ENCODE measurements at regions not wholly inside any gene's neighbourhood (a gene's known extent, or its start where the extent isn't known, plus 50 kb on each side); places are given as distances from the start of the nearest gene placed in this dataset.

DNA sequence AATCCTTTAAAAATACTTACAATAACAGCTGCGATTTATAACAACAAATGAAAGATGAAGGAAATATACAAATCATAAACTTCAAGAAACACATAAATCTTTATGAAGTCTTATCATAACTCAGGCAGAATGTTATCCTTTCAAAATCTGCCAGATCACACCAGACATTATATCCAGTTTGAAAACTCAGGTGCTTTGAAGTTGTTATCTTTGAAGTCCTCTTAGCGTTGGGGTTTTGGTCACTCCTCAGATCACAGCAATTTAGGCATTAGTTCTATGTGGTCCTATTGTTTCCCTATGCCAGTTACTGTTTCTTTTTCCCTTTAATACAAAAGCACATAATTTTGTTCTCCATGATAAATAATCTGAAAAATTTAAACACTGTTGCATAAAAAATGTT lies 934.6 kb downstream of the EPHA3 start:
- DNase-seq (ENCODE audit: low spot score, unreplicated experiment) = no peak
- Mint-ChIP-seq H3K4me1 (ENCODE audit: low read depth) (no peaks in the 10 kb centered on the region), H3K27ac (no peak overlapping the region), H3K27me3 (no peaks in the 10 kb centered on the region), H3K4me3 (ENCODE audit: low read depth) (no peak overlapping the region), H3K9me3 (ENCODE audit: low read depth) (no peaks in the 10 kb centered on the region), H3K36me3 (ENCODE audit: insufficient read depth) (no peaks in the 10 kb centered on the region)
- TF ChIP-seq, protein P1, sequence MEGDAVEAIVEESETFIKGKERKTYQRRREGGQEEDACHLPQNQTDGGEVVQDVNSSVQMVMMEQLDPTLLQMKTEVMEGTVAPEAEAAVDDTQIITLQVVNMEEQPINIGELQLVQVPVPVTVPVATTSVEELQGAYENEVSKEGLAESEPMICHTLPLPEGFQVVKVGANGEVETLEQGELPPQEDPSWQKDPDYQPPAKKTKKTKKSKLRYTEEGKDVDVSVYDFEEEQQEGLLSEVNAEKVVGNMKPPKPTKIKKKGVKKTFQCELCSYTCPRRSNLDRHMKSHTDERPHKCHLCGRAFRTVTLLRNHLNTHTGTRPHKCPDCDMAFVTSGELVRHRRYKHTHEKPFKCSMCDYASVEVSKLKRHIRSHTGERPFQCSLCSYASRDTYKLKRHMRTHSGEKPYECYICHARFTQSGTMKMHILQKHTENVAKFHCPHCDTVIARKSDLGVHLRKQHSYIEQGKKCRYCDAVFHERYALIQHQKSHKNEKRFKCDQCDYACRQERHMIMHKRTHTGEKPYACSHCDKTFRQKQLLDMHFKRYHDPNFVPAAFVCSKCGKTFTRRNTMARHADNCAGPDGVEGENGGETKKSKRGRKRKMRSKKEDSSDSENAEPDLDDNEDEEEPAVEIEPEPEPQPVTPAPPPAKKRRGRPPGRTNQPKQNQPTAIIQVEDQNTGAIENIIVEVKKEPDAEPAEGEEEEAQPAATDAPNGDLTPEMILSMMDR (IDR thresholded peaks at IDR 0.05; ENCODE audit: unreplicated experiment) = no peak

- no peak overlapping the region for H3K27ac Mint-ChIP-seq
- no peaks in the 10 kb centered on the region for H3K27me3 Mint-ChIP-seq
- no peaks in the 10 kb centered on the region for H3K4me1 Mint-ChIP-seq (ENCODE audit: low read depth)
- TF ChIP-seq, protein P1 (IDR thresholded peaks at IDR 0.05; ENCODE audit: unreplicated experiment) = no peak
- no peak for DNase-seq (ENCODE audit: low spot score, unreplicated experiment)
- no peak overlapping the region for H3K4me3 Mint-ChIP-seq (ENCODE audit: low read depth)
- H3K36me3 Mint-ChIP-seq (ENCODE audit: insufficient read depth) = no peaks in the 10 kb centered on the region
- no peaks in the 10 kb centered on the region for H3K9me3 Mint-ChIP-seq (ENCODE audit: low read depth)
Observed at GRCh38 chr3:90043287-90043686, 935.9 kb downstream of the EPHA3 start.

GRCh38 chr3:90044084-90044816 lies 936.8 kb downstream of the EPHA3 start:
- no peaks in the 10 kb centered on the region for H3K4me1 Mint-ChIP-seq (ENCODE audit: low read depth)
- H3K27ac Mint-ChIP-seq = no peak overlapping the region
- no peaks in the 10 kb centered on the region for H3K9me3 Mint-ChIP-seq (ENCODE audit: low read depth)
- no peaks in the 10 kb centered on the region for H3K36me3 Mint-ChIP-seq (ENCODE audit: insufficient read depth)
- H3K4me3 Mint-ChIP-seq (ENCODE audit: low read depth) = no peak overlapping the region
- TF ChIP-seq, protein P1 (IDR thresholded peaks at IDR 0.05; ENCODE audit: unreplicated experiment) = no peak
- no peaks in the 10 kb centered on the region for H3K27me3 Mint-ChIP-seq
- DNase-seq (ENCODE audit: low spot score, unreplicated experiment) = no peak

GRCh38 chr3:90052425-90052950 lies 945.1 kb downstream of the EPHA3 start:
- no peaks in the 10 kb centered on the region for H3K4me1 Mint-ChIP-seq (ENCODE audit: low read depth)
- no peak for DNase-seq (ENCODE audit: low spot score, unreplicated experiment)
- H3K36me3 Mint-ChIP-seq (ENCODE audit: insufficient read depth) = no peaks in the 10 kb centered on the region
- peaks cover 7% of the 10 kb centered on the region for H3K9me3 Mint-ChIP-seq (ENCODE audit: low read depth)
- TF ChIP-seq, protein P1 (IDR thresholded peaks at IDR 0.05; ENCODE audit: unreplicated experiment) = no peak
- no peak overlapping the region for H3K27ac Mint-ChIP-seq
- H3K4me3 Mint-ChIP-seq (ENCODE audit: low read depth) = no peak overlapping the region
- H3K27me3 Mint-ChIP-seq = no peaks in the 10 kb centered on the region

GRCh38 chr3:90054311-90054710 lies 946.9 kb downstream of the EPHA3 start:
- no peak for DNase-seq (ENCODE audit: low spot score, unreplicated experiment)
- Mint-ChIP-seq H3K4me1 (ENCODE audit: low read depth) (no peaks in the 10 kb centered on the region), H3K27ac (no peak overlapping the region), H3K36me3 (ENCODE audit: insufficient read depth) (no peaks in the 10 kb centered on the region), H3K27me3 (no peaks in the 10 kb centered on the region), H3K4me3 (ENCODE audit: low read depth) (no peak overlapping the region), H3K9me3 (ENCODE audit: low read depth) (peaks cover 7% of the 10 kb centered on the region)
- TF ChIP-seq, protein P1 (IDR thresholded peaks at IDR 0.05; ENCODE audit: unreplicated experiment) = no peak
